Esophagus muscularis mucosa (tissue), 4 donors: ENCODE measurements at regions not wholly inside any gene's neighbourhood (a gene's known extent, or its start where the extent isn't known, plus 50 kb on each side); places are given as distances from the start of the nearest gene placed in this dataset.

Experiments used
- CTCF ChIP-seq, 3 experiments: fragments of 200-600 bp in 2 of 3; fragments of 450-650 bp in 1 of 3; sonication (generic) in 2 of 3; IDR thresholded peaks; one replicate each; pipeline ENCODE4 v1.5.1; 2017 to 2019; ENCODE audit warnings: antibody characterized with exemption in 3 of 3, mild to moderate bottlenecking in 2 of 3, moderate library complexity in 1 of 3
- EP300 ChIP-seq: sonication (generic); formaldehyde crosslinking; IDR thresholded peaks from one replicate; pipeline ENCODE4 v1.6.1; 2017; ENCODE audit warnings: antibody characterized with exemption
- POLR2A ChIP-seq: fragments of 450-650 bp; IDR thresholded peaks from one replicate; pipeline ENCODE4 v1.6.1; 2017; ENCODE audit warnings: antibody characterized with exemption, moderate library complexity, mild to moderate bottlenecking, low read depth

GRCh38 chr1:194717941-194718340, 1531.5 kb upstream of the B3GALT2 start:
- TF ChIP-seq CTCF (IDR thresholded peaks at IDR 0.05) (no peak), EP300 (no peak), POLR2A (no peak)
